Thoracic aorta (tissue), 2 donors: ENCODE measurements at regions not wholly inside any gene's neighbourhood (a gene's known extent, or its start where the extent isn't known, plus 50 kb on each side); places are given as distances from the start of the nearest gene placed in this dataset.

ENCODE experiments used
- ATAC-seq: fragments of 150-250 bp; one replicate; pipeline ENCODE4 v1.8.0; 2017; ENCODE audit warnings: low read depth; ENCODE audit not compliant: insufficient number of reproducible peaks, low FRiP score
- DNase-seq: peaks from one replicate; pipeline ENCODE4 v3.0.0-alpha.2; 2020; ENCODE audit warnings: low spot score
- H3K27ac ChIP-seq, 2 donors: fragments of 200-600 bp; sonication (generic); 1 replicate in 1 of 2; 2 replicates in 1 of 2; pipeline ENCODE4 v1.5.1; 2016; ENCODE audit warnings: mild to moderate bottlenecking in 2 of 2, moderate library complexity in 2 of 2
- H3K27me3 ChIP-seq: fragments of 200-600 bp; sonication (generic); replicated peaks from 2 replicates; pipeline ENCODE4 v1.6.0; 2016; ENCODE audit warnings: mild to moderate bottlenecking; ENCODE audit not compliant: insufficient read depth
- H3K36me3 ChIP-seq: fragments of 200-600 bp; sonication (generic); one replicate; pipeline ENCODE4 v1.5.1; 2016
- H3K4me1 ChIP-seq, 2 donors: fragments of 200-600 bp; sonication (generic); 1 replicate in 1 of 2; 2 replicates in 1 of 2; pipeline versions ENCODE4 v1.5.1 to v1.6.0; 2016; ENCODE audit warnings: low read depth in 2 of 2, mild to moderate bottlenecking in 1 of 2; ENCODE audit not compliant: control insufficient read depth in 1 of 2
- H3K4me3 ChIP-seq: fragments of 200-600 bp; sonication (generic); 2 replicates; pipeline ENCODE4 v1.5.1; 2016; ENCODE audit warnings: mild to moderate bottlenecking
- H3K9me3 ChIP-seq: fragments of 200-600 bp; sonication (generic); 2 replicates; pipeline ENCODE4 v1.5.1; 2016
- TF ChIP-seq, protein P1 (sequence below): fragments of 200-600 bp; sonication (generic); IDR thresholded peaks from one replicate; pipeline ENCODE4 v1.5.1; 2019; ENCODE audit warnings: antibody characterized with exemption

DNA sequence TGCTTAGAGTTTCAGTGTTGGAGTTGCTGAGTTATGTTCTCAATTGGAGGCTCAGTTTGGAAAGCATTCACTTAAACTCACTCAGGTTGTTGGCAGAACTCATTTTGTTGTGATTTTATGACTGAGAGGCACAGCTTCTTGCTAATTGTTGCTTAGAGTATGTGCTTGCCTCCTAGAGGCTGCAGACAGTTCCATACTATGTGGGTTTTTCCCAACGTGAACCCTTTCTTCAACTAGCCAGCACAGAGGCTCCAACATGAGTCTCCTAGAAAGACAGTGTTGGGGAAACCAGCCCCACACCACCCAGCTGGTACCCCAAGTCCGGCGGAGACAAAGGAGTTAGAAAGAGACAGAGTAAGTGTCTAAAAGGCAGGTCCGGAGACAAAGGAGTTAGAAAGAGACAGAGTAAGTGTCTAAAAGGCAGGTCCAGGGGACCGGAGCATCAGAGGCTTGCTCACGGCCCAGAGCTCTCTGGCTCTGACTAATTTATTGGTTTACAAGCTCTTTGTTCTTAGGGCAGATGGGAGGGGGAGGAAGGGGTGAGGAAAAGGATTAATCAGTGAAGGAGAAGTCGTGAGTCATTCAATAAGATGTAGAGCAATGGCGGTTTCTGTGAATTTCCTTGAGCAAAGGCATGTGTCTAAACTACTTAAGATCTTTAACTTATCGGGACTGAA lies 999.7 kb upstream of the LRRTM1 start:
- Histone ChIP-seq H3K27me3 (no peaks in the 10 kb centered on the region), H3K36me3 (no peaks in the 10 kb centered on the region), H3K4me3 (no peak overlapping the region), H3K27ac (no peak overlapping the region), H3K4me1 (no peaks in the 10 kb centered on the region), H3K9me3 (no peaks in the 10 kb centered on the region)
- ATAC-seq (no peak), DNase-seq (no peak)
- TF ChIP-seq, protein P1, sequence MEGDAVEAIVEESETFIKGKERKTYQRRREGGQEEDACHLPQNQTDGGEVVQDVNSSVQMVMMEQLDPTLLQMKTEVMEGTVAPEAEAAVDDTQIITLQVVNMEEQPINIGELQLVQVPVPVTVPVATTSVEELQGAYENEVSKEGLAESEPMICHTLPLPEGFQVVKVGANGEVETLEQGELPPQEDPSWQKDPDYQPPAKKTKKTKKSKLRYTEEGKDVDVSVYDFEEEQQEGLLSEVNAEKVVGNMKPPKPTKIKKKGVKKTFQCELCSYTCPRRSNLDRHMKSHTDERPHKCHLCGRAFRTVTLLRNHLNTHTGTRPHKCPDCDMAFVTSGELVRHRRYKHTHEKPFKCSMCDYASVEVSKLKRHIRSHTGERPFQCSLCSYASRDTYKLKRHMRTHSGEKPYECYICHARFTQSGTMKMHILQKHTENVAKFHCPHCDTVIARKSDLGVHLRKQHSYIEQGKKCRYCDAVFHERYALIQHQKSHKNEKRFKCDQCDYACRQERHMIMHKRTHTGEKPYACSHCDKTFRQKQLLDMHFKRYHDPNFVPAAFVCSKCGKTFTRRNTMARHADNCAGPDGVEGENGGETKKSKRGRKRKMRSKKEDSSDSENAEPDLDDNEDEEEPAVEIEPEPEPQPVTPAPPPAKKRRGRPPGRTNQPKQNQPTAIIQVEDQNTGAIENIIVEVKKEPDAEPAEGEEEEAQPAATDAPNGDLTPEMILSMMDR: no peak

DNA sequence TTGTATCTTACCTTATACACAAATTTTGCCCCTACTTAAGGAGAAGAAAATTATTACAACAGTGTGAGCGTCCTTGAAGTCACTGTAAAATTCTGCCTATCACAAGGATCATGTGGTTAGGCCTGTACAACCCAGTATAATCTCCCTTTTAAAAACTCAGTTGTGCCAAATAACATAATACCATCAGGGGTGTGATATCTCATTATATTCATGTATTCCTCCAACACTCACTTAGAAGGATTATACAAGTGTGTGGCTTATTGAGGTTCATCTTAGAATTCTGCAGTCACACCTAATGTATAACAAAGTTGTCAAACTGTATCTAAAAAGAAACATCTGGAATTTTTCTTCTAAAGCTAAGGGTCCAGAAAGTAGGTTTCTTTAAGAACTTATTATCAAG lies 998.8 kb upstream of the LRRTM1 start:
- Histone ChIP-seq H3K36me3 (no peaks in the 10 kb centered on the region), H3K4me3 (no peak overlapping the region), H3K9me3 (no peaks in the 10 kb centered on the region), H3K27me3 (no peaks in the 10 kb centered on the region), H3K27ac (no peak overlapping the region), H3K4me1 (no peaks in the 10 kb centered on the region)
- TF ChIP-seq, protein P1: no peak
- DNase-seq (no peak), ATAC-seq (no peak)

DNA sequence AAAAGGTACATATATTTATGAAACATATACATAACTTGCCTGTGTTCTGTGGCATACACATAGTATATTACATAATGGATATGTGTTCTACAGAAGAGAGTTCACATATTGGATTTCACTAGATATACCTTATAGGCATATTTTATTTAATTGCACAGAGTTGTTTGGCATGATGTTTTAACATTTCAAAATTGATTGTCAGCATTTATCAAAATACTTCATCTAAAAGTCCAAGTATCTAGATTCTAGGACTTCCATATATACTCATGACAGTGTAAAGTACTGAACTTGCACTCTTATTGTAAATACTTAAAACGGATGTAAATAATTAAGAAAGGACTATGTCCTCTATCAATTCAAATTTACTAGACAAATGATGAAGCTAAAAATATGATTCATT lies 995.3 kb upstream of the LRRTM1 start:
- Histone ChIP-seq H3K4me3 (no peak overlapping the region), H3K27me3 (no peaks in the 10 kb centered on the region), H3K27ac (no peak overlapping the region), H3K4me1 (no peaks in the 10 kb centered on the region), H3K36me3 (no peaks in the 10 kb centered on the region), H3K9me3 (no peaks in the 10 kb centered on the region)
- no peak for ATAC-seq
- TF ChIP-seq, protein P1: no peak
- no peak for DNase-seq

DNA sequence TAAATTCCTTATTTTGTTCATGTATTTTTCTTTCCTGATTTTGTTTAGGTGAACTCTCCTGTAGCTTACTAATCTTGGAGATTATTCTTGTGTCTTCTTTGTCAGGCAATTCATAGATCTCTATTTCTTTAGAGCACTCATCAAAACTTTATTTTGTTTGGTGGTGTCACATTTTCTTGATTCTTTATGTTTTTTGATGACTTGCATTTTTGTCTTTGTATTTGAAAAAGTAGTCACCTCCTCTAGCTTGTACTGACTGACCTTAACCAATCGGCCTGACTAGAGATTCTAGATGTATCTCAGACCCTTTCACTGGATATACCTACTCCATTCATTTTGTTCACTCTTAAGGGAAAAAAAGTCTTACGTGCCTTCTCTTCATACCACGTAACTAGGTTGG lies 986.3 kb upstream of the LRRTM1 start:
- H3K36me3 ChIP-seq: no peaks in the 10 kb centered on the region
- DNase-seq (no peak), ATAC-seq (no peak)
- H3K4me1 ChIP-seq: no peaks in the 10 kb centered on the region
- no peak overlapping the region for H3K27ac ChIP-seq
- no peaks in the 10 kb centered on the region for H3K27me3 ChIP-seq
- H3K9me3 ChIP-seq: no peaks in the 10 kb centered on the region
- TF ChIP-seq, protein P1: no peak
- no peak overlapping the region for H3K4me3 ChIP-seq

DNA sequence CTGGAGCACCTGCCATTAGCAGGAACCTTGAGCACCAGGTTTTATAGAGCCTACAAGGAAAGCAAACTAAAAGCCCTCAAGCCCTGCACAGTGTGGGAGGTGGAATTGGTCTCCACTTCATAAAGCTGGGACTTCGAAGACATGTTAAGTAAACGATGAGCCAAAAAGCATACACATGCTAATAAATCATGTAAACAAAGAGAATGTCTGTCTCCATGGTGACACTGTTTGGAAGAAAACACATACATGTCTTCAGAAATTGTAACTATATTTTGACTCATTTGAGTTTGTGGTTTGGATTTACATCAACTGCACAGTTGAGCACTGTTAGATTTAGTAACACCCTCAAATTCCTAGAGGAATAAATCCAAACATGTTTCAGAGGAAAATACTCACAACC lies 978.5 kb upstream of the LRRTM1 start:
- no peak overlapping the region for H3K4me3 ChIP-seq
- no peaks in the 10 kb centered on the region for H3K4me1 ChIP-seq
- no peak overlapping the region for H3K27ac ChIP-seq
- ATAC-seq (no peak), DNase-seq (no peak)
- H3K9me3 ChIP-seq: no peaks in the 10 kb centered on the region
- TF ChIP-seq, protein P1: no peak
- H3K27me3 ChIP-seq: no peaks in the 10 kb centered on the region
- H3K36me3 ChIP-seq: no peaks in the 10 kb centered on the region
